Body of pancreas (tissue), 4 donors: ENCODE measurements at regions not wholly inside any gene's neighbourhood (a gene's known extent, or its start where the extent isn't known, plus 50 kb on each side); places are given as distances from the start of the nearest gene placed in this dataset.

ENCODE experiments used
- POLR2A ChIP-seq, 3 donors: fragments of 450-650 bp; IDR thresholded peaks; one replicate each; pipeline ENCODE4 v1.6.1; 2016; ENCODE audit warnings: antibody characterized with exemption in 3 of 3, mild to moderate bottlenecking in 2 of 3
- TF ChIP-seq, protein P1 (sequence below), 7 experiments: fragments of 450-650 bp in 4 of 7; fragments of 200-600 bp in 3 of 7; sonication (generic) in 3 of 7; IDR thresholded peaks; one replicate each; pipeline ENCODE4 v1.5.1; 2016 to 2019; ENCODE audit warnings: antibody characterized with exemption in 7 of 7

- TF ChIP-seq, protein P1, sequence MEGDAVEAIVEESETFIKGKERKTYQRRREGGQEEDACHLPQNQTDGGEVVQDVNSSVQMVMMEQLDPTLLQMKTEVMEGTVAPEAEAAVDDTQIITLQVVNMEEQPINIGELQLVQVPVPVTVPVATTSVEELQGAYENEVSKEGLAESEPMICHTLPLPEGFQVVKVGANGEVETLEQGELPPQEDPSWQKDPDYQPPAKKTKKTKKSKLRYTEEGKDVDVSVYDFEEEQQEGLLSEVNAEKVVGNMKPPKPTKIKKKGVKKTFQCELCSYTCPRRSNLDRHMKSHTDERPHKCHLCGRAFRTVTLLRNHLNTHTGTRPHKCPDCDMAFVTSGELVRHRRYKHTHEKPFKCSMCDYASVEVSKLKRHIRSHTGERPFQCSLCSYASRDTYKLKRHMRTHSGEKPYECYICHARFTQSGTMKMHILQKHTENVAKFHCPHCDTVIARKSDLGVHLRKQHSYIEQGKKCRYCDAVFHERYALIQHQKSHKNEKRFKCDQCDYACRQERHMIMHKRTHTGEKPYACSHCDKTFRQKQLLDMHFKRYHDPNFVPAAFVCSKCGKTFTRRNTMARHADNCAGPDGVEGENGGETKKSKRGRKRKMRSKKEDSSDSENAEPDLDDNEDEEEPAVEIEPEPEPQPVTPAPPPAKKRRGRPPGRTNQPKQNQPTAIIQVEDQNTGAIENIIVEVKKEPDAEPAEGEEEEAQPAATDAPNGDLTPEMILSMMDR (IDR thresholded peaks at IDR 0.05), result no peak
- no peak for TF ChIP-seq POLR2A (IDR thresholded peaks at IDR 0.05)
Observed at GRCh38 chr4:126748736-126749135, 884.0 kb upstream of the INTU start.
